ENCODE measurements at regions not wholly inside any gene's neighbourhood (a gene's known extent, or its start where the extent isn't known, plus 50 kb on each side); places are given as distances from the start of the nearest gene placed in this dataset.

DNA sequence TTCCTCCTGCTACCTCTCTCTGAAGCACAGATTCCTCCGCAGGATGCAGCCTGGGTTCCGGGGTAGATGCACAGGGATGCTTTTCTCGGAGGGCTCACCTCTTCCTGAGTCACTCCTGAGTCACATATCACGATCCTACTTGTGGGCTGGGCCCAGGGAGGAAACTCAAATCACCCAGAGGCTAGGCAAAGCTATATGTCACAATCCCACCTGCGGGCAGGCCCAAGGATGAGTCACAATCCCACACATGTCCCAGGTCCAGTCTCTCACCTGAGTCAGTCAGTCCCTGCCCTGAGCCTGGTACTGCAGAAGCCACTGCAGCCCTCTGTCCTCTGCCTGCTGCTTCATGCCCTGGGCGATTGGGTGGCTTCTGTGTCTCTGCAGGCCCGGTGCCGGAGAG lies 149.0 kb upstream of the GSC start (continued):
- TF ChIP-seq SP2 (IDR thresholded peaks at IDR 0.05; ENCODE audit: low read length) = no peak

Measured in H1 (cell line).